Amniotic epithelial cell (primary cell): ENCODE measurements at regions not wholly inside any gene's neighbourhood (a gene's known extent, or its start where the extent isn't known, plus 50 kb on each side); places are given as distances from the start of the nearest gene placed in this dataset.
"Not testable (repeated sequence)": the region's sequence is repeated elsewhere in the genome, so short reads cannot be mapped to it uniquely, and the experiment has no call there.

Source experiments
- DNase-seq: peaks from one replicate; pipeline ENCODE4 v3.0.0-alpha.2; 2010; ENCODE audit warnings: low read depth

DNA sequence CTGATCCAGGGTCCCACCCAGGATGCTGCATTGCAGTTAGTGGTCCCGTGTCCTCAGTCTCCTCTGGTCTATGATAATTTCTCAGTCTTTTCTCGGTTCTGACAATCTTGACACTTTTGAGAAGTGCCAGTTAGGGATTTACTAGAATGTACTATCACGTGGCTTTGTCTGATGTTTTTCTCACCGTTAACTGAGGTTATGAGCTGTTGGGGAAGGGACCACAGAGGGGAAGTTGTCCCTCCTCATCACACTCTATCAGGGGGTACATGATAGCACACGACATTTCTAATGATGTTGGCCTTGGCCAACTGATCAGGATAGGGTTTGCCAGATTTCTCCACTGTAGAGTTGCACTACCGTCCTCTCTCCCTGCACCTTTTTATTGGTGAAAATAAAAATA is 250.9 kb upstream of the SDK2 start:
- DNase-seq = no peak

DNA sequence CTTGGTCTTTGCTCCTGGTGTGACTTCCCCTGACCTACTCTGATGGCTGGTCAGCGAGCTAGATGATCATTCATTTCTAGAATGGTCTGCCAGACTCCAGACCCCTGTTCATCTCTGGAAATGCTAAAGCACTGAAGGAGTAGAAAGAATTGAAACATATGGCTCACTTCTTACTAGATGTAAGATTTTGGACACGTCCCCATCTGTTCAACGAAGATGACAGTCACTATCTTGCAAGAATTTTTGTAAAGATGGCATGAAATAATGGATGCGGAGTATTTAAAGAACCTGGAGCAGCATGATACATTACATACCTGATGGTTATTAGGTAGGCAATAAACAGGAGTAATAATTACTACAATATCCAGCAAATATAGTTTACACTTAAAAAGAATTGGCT is 252.7 kb upstream of the SDK2 start:
- DNase-seq = no peak

DNA sequence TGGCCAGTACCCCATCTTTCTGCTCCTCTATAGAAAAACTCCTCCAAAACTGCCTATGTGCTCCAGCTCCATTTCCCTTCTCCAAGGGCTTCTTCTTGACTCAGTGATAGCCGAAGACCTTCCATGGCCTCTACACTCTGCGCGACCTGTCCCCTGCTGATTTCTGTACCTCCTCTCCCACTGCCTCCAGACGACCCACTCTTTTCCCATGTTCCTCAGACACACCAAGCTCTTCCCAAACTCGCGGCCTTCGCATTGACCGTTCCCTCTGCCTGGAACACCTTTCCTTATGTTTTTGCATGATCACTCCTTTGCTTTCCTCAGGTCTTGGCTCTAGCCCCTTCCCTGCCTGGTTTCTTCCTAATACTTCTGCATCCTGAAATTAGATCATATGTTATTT is 255.6 kb upstream of the SDK2 start:
- no peak for DNase-seq

DNA sequence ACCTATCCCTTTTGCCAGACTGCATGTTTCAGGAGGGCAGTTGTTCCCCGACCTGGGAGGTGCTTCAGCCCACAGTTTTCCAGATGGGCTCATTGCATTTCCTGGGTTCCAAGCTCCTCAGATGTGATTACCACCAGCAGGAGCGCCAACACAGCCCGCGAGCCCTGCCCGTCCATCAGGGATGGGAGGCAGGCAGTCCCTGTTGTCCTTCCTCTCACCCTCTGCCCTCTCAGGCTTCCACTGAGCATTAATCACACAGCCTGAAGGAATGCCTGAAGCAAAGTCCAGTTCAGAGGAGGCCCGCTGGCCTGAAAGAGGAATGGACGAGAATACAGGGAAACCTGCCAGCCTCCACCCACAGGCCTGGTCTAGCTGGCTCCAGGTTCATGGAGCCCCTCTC is 256.3 kb upstream of the SDK2 start:
- no peak for DNase-seq

DNA sequence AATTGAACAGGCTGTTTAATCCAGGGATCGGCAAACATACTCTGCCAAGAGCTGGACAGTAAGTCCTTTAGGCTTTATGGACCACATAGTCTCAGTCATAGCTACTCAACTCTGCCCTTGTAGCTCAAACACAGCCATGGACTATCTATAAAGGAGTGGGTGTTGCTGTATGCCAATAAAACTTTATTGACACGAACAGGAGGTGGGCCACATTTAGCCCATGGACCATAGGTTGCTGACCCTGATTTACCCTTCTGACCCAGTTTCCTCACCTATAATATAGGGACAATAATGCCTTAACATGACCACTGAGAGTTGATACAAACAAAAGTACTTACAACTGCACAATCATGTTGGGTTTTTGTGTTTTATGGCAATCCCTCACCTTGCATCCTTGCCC is 257.0 kb upstream of the SDK2 start:
- no peak for DNase-seq

DNA sequence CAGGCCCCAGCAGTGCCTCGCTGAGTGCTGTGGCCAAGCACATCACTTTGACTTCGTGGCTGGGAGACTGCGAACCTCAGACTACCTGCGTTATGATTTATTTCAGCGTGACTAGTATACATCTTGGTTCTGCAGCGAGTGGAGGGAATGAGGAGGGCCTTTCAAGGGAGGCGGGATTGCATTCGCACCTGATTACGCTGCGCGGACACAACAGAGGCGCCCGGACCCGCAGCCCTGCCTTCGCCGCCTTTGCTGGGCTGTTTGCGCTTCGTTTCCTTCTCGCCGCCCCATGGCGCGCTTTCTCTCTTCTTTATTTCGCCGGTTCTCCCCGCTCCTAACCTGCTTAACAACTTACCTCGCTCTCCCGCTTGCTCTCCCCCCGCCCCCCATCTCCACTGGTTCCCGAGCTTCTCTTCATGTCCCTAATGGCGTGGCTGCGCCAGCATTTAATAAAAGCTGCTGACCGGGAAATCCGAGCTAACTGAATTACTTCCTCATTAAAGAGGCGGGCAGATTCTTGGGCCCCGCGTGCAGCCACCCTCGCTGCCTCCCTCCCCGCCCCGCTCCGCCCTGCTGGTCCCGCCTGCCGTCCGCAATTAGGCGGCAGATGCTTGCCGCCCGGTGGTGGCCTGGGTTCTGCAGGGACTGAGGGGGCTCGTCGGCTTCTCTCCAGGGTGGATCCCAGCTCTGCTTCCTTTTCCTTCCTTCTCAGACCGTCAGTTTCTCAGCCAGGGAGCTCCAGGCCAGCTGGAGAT is 257.6 kb upstream of the SDK2 start:
- DNase-seq = no peak

DNA sequence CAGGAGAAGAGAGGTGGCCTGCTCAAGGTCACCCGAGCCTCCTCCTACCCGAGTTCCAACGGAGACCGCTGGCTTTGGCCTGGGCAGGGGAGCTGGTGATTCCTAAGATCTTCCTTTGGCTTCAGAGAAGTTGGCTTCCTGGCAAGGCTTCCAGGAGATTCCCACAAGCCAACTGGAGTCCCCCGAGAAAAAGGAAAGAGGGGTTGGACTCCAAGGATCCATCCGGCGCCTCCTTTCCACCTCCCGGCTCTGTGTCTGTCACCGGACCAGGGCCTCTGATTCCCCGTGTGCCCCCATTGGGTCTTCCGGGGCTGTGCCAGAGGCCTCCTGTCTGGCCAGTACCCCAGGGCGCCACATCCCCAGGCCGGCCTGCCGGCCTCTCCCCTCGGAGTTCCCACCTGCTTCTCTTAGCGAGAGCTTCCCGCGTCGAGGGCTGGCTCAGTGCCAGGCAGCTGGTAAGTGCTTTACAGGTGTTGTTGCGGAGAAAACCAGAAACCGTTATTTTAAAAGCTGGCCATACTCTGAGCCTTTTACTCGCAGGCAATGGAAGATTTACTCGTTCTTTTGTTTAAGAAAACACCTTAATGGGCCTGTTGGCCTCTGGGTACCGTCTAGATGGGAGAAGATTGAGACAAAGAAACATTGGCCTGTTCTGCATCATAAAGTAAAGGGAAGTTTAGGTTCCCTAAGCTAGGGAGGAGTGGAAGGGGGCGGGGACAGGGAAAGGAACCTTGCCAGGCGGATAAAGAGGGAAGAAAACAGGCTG is 258.4 kb upstream of the SDK2 start:
- DNase-seq = no peak

DNA sequence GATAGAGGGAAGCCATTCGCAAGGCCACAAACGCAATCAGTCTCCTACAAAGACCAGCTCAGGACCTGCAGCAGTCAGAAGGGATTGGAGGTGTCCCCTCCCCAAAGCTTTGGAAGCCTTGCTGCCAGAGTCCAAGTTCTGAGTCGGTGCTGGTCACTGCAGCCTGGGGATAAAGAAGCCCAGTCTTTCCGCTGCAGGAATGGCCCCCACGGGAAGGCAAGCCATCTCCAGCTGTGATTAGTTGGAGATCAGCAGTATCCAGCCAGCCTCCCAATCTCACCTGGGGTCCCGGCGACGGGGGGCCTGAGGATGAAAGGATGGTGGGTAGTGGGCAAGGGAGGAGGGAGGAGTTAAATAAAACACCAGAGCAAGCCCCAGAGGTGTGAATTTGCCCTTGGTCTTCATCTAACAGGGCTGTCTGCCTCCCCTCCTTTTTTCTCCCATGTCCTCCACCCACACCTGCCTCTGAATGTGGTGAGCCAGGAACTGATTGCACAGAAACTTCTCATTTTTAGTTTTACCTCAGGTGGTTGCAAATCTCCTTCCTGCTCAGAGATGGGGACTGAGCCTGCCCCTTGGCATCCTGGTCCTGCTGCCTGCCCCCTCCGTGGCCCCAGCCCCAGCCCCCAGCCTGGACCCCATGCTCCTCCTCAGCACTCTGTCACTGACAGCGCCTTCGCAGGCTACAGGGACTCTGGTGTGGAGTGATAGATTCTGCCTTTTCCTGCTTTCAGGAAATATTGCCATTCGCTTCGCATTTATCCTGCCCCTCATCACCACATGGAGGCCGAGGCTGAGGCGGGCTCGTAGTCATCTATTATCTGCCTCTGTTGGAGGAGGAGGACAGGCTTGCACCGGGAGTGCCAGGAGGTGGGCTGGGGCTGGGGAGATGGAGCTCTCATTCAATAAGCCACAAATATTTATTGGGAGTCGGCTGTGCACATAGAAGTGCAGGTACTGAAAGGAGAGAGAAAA is 262.9 kb upstream of the SDK2 start:
- no peak for DNase-seq

DNA sequence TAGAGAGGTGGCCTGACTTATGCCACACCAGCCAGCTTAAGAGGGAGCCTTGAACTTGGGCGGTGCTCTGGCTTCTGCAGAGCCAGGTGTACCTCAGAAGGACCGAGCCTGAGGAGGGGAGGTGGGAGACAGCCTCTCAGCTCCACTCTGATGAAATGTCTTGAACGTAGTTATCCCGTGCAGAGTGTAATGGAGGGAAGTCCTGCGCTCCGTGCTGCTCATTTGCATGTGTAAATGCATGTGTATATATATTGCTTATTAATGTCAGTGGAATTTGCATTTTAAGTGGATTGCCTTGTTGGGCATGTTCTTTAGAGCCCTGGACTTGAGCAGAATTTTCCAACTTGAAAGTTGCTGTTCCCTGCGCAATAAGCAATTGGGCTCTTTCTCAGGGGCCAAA is 264.9 kb upstream of the SDK2 start:
- no peak for DNase-seq

DNA sequence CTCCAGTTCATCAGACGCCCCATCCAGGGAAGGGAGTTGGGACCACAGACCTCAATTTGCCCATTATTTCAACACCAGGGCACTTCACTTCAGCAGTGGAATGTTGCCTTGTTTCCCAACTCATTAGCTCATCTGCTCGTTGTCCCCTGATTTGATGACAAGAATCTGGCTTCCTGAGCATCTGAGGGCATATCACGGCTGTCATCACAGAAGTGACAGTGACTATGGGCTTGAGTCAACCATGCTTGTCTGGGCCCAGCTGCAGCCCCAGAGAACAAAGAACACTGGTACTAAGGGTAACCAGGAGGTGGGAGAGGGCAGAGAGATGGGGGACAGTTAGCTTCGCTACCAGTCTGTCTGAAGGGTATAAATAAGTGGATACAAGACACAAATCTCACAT is 266.0 kb upstream of the SDK2 start:
- no peak for DNase-seq

DNA sequence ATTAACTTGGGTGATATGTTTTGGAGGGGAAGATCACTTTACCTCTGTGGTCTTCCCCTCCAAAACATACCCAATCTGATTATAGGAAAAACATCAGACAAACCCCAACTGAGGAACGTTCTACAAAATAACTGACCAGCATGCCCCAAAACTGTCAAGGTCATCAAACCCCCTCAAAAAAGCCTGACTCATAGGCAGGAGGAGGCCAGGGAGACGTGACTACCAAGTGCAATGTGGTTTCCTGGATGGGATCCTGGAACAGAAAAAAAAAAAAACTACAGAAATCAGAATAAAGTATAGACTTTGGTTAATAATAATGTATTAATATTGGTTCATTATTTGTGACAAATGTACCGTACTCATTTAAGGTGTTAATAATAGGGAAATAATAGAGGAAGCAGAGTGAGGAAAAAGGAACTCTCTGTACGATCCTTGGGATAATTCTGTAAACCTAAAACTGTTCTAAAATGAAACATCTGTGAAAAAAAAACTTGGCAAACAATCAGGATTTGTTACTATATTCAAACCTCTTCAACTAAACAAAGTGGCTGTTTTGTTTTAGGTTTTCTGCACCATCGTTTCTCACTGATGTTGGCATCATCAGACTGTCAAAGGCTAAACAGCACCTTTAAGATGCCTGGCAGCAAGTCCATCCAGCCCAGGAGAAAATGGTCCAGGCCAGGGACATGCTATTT is 266.7 kb upstream of the SDK2 start:
- no peak for DNase-seq

DNA sequence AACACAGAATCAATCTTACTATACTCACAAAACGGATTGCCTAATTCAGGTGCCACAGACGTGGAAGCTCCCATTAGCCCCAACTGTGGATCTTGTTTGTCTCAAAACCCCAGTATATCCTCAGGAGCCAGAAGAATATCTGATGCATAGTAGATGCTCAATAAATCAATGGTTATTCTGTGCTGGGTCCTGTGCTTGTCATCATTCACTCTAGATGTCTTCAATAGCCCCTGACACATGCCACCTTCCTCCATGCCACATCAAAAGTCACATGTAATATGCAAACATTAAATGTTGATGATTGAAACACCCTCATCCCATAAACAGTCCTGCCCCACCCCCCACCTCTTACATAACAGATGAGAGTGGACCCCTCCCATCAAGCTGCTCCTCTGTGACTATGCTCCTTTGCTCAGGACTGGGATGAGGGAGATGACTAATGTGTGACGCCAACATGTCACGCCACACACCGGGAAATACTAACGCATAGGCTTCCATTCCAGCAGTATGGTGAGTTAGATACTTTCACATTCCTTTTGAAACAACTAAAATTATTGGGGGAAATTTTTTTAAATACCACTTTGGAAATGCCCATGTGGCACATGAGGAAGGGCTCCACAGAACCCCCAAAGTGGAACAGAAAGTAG is 267.6 kb upstream of the SDK2 start:
- DNase-seq = no peak

DNA sequence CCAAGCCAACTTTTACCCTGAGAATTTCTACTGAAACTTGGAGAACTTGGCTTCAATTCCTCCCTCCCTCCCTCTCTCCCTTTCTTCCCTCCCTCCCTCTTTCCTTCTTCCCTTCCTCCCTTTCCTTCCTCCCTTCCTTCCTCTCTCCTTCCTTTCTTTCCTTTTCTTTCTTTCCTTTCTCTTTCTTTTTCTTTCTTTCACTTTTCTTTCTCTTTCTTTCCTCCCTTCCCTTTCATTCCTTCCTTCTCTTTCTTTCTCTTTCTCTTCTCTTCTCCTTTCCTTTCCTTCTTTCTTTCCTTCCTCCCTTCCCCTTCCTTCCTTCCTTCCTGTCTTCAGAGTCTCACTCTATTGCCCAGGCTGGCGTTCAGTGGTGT is 268.1 kb upstream of the SDK2 start:
- DNase-seq = no peak

DNA sequence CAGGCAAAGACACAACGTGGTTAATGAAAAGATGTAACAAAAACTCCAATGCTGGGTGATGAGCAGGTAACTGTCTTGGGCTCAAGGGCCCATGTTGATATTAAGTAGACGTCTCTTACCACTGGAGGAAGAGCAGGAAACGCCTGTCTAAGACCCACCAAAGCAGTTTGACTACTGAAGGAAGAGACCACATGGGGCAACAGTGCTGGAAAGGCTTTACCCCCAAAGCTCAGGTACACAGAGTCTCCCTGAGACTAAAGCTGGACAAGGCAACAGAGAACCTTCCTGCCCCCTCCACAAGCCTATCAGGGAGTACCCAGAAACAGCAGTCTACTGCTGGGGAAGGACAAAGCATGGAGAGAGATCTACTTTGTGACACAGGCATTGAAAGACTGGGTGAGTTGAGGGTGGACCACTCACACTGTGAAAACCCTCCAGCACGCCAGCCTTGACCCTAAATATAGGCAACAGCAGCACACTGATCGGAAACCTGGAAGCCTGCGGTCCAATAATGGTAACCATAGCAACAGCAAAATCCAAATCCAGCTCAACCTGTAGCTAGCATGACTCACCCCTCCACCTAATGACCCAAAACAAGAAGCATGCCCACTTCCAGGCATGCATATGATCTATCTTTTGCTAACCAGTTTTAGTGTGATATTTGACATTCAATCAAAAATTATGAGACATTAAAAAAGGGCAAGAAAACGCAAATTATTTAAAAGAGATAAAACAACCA is 270.5 kb upstream of the SDK2 start:
- no peak for DNase-seq

DNA sequence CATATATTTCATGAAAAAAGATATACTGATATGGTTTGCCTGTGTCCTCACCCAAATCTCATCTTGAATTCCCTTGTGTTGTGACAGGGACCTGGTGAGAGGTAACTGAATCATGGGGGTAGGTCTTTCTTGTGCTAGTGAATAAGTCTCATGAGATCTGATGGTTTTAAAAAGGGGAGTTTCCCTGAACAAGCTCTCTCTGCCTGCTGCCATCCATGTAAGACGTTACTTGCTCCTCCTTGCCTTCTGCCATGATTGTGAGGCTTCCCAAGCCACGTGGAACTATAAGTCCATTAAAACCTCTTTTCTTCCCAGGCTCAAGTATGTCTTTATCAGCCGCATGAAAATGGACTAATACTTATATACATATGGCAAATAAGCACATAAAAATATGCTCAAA is 274.8 kb upstream of the SDK2 start:
- DNase-seq = not testable (repeated sequence)

DNA sequence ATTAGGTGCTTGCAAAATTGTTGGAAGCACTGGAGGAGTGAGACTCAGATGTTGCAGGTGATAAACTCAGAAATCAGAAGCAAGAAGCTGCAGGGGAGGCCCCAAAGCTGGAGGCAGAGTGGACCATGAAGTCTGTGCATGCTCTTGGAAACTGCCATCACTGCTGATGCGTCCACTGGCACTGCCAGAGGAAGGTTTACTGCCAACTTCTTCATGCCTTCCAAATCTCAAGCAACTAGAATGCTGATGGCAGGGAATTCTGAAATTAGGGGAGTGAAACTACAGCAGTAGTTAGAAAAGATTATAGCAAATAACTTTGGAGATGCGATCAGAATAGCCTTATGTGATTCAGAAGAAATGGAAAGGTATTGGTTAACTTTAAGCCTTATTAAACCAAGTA is 277.1 kb upstream of the SDK2 start:
- DNase-seq = no peak

DNA sequence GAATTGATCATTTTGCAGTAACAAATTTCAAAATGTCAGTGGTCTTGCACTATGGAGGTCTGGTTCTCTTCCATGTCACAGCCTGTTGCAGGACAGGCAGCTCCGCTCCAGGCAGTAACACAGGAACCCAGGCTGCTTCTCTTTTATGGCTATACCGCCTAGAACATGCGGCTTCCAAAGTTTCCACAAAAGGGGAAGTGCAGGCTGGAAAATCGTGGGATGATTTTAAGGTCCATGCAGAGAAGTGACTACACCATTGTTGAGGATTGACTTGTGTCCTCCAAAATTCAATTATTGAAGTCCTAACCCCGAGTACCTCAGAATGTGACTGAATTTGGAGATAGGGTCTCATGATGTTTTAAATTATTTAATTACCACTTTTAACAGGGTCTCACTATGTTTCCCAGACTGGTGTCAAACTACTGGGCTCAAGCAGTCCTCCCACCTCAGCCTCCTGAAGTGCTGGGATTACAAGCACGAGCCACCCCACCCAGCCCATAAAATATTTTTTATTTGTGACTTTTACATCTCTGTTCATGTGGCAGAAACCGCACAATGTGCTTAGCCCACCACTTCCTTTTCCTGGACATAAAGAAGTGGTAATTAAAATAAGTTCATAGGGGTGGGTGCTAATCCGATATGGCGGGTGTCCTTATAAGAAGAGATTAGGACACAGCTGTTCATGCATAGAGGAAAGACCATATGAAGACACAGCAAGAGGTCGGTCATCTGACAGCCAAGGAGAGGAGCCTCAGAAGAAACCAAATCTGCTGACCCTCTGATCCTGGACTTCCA is 279.2 kb upstream of the RPL38 start:
- DNase-seq = no peak

DNA sequence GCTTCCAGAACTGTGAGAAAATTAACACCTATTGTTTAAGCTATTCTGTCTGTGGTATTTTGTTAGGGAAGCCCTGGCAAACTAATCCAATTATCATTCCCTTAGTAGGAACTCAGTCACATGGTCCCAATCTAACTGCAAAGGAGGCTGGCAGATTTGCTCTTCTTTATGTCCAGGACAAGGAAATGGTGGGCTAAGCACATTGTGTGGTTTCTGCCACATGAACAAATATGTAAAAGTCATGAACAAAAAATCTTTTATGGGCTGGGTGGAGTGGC is 278.6 kb upstream of the RPL38 start:
- no peak for DNase-seq

DNA sequence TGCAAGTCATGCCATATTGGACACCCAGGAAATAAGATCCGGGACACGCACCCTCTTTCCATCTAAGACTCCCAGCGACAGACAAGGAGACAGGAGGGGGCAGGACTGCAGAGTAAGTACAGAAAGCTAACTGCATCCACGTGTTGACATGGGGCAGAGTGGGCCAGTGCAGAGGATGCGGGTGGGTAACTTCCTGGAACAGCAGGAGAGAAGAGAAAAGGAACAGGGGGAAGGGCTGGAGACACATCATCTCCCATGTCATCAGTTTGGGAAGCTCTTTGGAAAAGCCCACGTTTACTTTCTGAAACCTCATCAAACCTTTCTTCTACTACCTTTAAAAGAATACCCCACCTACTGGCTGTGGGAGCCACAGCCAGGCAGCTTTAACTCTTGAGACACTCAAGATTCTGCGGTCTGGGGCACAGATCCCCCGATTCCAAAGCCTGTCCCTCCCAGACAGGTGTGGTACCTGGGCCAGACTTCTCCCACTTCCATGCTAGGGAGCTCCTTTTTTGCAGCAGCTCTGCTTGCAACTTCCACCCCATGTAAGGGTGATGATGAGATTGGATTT is 273.5 kb upstream of the RPL38 start:
- DNase-seq = no peak

DNA sequence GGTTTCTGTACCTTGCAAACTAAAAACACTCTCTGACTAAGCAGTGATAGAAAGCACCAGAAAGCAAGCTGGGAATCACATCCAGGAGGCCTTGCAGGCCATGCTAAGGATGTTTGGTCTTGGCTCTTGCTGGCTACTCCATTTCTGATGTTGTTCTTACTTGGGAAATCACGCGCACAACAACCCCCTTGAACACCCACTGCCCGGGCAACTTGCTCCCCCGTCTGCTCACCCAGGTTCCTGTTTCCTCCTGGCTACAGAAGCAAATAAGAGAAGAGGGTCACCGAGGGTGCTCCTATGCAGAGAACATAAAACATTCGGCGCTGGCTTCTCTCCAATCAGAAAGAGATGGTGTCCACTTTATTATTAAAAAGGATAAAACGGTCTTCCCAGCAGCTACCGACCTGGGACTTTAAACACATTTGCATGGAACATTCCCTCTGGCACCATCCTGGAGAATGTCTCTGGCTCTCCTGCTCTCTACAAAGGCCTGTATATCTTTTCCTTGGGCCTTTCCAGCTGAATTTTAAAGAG is 271.2 kb upstream of the RPL38 start:
- no peak for DNase-seq
